GM19397 (cell line): ENCODE measurements at regions not wholly inside any gene's neighbourhood (a gene's known extent, or its start where the extent isn't known, plus 50 kb on each side); places are given as distances from the start of the nearest gene placed in this dataset.

Experiments used
- ATAC-seq: cut with Tn5 transposase; IDR thresholded peaks from one replicate; pipeline ENCODE4 v1.9.1; 2021; ENCODE audit warnings: mild to moderate bottlenecking, moderate library complexity; ENCODE audit not compliant: unreplicated experiment

DNA sequence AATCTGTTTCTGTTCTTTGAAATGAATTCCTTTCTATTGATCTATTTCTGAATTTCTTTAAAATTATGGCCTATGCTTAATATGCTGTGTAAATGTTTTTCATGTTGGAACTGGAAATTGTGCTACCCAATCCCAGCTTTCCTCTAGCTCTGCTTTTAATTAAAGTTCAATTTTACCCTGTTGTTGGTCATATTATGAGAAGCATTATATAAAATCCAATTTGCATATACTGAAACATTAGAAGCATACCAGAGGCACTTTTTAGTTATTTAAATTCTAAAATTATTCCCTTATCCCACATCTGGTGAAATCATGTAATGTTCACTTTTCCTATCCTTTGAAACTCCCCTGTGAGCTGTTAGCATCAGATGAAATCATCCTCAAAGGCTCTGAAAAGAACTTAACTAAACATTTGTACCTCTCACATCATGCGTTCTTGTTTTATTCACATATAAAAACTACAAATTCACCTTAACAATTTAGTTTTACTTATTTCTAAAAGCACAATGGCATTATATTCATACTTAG lies 160.6 kb upstream of the COL21A1 start:
- ATAC-seq, result no peak

DNA sequence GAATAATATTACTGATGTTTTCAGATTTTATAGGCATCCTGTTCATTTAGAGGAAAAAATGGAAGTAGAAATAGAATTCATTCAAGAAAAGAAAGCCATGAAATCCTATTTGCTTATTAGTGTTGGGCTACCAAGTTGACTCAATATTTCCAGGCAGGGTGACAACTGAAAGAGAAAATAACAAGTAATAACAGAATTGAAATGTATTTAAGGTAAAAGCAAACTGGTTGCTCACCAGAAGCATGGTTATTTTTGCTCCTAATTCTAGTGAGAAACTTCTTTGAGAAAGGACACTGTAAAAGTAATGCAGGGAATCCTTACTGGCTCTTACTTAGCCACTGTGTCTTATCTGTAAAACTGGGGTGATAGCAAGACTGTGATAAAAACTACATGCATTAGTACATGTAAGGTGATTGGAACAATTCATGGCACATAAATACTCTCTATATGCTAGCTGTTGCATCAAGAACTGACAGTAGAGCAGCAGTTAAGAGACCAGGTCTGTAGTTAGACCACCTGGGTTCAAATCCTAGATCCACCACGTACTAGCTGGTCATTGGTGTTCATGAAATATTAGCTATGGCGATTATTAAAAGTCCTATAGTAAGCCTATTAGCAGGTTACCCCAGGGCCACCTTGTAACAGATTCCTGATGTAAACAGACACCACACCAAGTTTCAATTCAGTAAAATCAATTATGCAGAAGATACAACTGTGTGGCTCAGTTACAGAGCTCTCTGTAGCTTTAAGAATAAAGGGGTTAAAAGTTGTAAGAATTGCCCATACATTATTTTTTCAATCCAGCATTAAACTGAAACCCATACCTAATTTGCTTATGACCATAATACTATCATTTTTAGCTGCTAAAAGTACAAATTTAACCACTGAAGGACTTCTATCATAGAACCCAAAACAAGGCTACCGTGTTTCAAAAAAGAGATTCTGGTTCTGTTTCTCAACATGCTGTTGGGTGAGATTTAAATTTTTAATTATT lies 159.2 kb upstream of the COL21A1 start:
- no peak for ATAC-seq

DNA sequence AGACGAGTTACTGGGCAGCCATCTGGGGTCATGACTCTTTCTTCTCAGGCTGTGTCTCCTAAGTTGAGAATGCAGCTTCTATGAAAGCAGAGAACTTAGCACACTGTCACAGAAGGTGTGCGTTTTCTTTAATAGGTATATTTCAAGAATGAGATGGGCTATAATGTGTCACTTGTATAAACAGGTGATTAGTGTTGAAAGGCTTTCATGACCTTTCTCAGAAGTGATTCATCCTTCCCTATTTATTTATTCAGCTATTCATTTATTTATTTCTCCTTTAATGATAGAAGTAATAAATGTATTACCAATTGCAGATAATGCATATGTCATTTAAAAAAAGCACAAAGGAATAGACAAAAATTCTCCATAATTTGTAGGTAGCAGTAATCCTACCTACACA lies 157.2 kb upstream of the COL21A1 start:
- no peak for ATAC-seq

DNA sequence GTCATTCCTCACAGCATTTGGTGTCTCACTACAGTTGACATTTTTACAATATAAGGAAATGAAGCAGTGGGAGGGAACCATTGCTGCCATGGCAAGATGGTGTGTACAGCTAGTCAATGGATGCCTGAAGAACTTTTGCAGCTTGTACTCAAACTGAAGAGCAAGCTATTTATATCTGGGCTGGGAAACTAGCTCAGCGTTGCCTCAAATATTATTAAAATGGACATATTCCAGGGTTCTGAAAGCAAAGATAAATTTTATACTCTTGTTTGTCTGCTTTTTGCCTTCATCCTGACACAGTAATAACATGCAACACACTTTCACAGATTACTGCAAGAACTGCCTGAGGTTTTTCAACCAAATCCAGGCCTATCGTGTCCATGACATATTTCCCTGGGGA lies 156.4 kb upstream of the COL21A1 start:
- no peak for ATAC-seq

DNA sequence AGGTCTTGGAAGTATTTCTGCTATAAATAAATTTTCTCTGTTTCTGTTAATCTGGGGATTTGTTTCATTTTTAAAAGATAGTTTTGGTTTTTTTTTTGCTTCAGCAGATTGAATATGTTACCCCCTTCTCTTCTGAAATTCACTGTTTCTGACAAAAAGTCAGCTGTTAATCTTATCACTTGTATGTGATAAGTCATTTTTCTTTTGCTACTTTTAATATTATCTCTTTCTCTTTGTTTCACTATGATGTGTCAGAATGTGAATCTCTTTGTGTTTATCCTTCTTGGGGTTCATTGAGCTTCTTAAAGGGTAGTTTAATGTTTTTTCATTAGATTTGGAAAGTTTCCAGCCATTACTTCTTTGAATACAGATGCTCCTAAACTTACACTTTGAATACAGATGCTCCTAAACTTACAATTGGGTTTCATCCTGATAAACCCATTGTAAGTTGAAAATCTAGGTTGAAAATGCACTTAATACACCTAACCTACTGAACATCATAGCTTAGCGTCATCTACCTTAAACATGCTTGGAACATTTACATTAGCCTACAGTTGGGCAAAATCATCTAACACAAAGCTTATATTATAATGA lies 154.2 kb upstream of the COL21A1 start:
- ATAC-seq, result no peak

DNA sequence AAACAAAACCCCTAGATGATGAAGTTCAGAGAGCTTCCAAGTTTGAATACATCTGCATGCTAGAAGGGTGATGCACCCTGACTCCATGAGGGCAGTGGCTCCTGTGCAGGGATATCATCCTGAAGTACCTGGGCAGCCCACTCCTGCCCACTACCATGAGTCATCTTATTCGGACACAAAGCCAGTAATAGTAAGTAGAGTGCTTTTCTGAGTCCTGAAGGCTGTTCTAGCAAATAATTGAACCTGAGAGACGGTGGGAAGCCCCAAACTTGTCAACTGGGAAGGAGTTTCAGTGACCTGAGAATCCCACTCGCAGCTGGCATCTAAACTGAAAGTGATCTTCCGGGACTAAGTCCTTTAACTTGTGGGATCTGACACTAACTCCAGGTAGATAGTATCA lies 152.9 kb upstream of the COL21A1 start:
- ATAC-seq, result no peak

DNA sequence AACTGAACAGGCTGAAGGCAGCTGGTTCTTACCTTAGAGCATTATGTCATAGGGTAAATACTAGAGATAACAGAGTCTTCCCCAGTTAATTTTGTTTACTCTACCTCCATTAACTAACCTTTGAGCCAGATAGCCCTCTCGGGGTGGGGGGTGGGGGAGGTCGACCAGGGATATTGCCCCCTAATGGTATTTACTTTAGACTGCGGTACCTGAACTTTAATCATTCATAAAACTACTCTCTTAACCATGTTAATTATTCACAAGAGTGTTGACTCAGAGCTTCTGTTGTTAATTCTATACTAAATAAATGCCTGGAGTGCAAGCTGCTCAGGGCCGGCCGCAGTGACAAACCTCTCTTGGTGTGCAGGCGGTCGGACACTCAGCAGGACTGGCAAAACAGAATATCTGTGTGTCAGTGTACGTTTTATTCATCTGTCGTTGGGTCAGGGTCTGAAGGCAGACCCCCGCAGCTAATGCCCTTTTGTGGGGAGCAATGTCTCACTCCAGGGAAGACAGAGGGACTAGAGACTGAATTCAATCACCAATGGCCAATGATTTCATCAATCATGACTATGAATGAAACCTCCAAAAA lies 152.4 kb upstream of the COL21A1 start:
- no peak for ATAC-seq

DNA sequence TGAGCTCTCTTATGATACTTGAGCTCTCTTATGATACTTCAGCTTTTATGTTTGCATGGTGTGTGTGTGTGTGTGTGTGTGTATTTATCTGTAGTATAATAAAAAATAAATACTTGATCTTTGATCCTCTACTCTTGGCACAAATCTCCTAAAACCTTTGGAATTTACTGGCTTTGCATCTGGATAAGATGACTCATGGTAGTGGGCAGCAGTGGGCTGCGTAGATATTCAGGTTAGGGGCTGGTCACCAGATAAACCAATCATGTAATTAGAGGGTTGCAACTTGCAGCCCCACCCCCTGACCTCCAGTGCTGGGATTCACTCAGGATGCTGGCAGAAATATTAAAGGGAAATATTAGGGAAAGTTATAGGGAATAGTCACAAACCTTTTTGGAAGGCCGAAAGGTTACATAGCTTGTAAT lies 151.9 kb upstream of the COL21A1 start:
- ATAC-seq, result no peak

DNA sequence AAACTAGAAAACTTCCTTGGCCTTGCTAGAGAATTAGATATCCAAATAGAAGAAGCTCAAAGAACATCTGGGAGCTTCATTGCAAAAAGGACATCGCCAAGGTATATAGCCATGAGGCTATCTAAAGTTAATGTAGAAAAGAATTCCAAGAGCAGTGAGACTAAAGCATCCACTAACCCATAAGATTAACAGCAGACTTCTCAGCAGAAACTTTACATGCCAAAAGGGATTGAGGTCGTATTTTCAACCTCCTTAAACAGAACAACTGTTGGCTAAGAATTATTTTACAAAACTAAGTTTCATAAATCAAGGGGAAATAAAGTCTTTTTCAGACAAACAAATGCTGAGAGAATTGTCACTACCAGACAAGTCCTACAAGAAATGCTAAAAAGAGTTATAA lies 149.1 kb upstream of the COL21A1 start:
- no peak for ATAC-seq

DNA sequence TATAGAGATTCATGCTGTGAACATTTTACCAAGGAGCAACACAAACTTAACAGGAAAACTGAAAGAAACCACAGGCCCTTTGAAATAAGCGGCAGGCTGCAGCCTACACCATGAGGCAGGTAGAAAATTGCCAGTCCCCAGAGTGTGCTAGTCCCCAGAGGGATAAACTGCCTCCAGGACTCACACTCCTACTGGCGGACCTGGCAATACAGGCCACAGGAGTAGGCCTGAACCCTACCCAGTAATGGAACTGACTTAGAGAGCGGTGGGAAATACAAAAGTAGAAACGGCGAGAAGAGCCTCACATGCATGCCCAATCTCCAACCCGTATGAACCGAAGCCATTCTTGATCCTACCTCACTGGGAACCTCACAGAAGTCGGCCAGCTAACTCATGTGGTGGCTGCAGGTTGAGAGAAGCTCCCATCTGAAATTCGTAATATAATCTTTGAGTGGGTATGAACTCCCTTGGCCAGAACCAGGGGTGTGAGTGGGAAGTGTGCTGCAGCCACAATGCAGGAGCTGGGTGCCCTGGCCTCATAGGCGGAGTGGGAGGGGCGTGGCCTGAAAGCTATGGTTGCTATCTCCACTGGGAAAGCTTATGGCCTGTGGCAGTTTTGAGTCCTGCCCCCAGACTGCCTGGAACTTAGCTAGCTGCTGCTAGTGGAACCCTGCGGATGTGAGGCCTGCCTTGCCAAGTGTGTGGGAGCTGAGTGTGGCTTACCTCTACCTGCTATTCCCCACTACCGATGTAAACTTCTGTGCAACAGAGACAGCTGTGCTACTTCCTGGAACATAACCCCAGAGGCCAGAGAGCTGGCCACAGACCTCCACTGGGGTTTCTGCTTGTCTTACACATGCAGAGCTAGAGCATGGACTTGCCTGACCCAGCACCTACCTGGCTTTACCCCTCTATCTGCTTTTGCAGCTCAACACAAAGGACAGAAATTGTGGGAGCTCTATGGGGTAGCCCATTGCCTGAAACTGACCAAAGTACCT lies 146.5 kb upstream of the COL21A1 start:
- no peak for ATAC-seq

DNA sequence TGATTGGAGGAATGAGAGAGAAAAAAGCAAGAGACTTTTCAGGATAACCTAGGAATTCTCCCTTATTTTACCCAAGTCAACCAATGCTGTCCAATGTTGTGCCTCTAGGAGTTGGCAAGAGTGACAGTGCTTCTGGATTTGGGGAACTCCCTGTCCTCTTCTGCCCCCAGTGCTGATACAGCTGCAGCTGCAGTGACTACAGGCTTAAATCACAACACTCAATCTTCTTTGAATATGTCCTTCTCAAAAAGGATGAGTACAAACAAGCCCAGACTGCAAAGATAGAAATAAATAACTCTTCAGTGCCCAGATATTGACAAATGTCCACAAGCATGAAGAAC lies 141.0 kb upstream of the COL21A1 start:
- no peak for ATAC-seq

DNA sequence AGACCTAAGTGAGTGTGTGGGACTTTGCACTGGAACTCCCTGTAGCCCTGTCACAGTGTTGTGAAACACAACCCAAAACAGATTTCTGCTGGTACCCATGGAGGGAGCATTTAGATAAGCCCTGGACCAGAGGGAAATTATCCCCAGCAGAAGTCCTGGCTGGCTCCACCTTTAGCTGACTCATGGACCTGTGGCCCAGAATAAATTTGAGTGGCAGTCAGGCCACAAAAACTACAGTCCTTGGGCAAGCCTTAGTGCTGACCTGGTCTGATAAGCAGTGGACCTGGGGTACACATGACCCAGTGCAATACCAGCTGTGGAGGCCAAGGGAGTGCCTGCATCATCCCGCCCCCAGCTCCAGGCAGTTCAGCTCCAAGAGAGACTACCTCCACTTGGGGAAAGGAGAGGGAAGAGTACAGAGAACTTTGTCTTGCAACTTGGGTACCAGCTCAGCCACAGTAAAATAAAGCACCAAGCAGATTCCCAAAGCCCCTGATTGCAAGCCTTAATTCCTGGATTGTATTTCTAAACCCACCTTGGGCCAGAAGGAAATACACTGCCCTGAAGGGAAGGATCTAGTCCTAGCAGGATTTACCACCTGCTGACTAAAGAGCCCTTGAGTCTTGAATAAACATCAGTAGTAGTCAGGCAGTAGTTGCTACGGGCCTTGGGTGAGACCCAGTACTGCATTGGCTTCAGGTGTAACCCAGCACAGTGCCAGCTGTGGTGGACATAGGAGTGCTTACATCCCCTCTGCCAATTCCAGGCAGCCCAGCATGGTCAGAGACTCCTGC lies 140.4 kb upstream of the COL21A1 start:
- no peak for ATAC-seq

DNA sequence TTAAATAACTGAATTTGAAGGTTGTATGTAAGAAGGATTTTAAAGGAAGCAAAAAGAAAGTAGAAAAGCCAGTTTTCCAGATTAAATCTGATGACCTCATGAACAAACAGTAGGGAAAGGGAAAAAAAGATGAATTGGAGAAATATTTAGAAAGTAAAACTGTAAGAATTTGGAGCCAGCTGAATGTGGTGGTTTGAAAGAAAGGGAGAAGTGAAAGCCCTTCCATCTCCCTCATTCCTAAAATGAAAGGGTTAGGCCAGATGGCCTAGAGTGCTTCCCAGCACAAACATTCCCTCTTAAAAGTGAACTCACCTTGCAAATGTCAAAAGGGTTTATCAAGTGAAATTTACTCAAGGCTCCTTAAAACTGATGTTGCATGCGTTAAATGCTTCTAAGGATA lies 139.3 kb upstream of the COL21A1 start:
- no peak for ATAC-seq

DNA sequence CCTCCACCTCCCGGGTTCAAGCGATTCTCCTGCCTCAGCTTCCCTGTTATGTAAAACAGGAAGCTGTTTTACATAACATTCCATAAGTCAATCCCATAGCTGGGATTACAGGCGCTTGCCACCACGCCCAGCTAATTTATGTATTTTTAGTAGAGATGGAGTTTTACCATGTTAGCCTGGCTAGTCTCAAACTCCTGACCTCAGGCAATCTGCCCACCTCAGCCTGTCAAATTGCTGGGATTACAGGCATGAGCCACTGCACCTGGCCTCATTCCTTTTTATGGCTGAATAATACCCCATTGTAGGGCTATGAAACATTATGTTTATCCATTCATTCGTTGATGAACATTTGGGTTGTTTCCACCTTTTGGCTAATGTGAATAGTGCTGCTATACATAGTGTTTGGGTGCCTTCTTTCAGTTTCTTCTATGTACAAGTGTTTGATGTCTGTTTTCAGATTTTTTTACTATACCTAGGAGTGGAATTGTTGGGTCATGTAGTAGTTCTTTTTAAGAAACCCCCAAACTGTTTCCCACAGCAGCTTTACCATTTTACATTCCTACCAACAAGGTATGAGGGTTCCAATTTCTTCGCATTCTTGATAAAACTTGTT lies 138.7 kb upstream of the COL21A1 start:
- no peak for ATAC-seq

DNA sequence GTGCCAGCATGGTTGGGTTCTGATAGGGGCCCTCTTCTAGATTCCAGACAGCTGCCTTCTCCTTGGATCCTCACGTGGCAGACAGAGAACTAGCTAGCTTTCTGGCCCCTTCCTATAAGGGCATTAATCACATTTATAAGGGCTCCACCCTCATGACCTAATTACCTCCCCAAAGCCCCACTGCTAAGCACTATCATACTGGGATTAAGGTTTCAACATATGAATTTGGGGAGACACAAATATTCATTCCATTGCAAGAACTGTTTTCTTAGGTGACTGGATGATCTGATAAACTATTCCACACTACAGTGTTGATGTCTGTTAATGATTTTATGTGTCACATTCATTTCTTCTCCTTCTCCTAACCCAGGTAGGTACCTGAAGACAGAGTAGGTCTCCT lies 135.8 kb upstream of the COL21A1 start:
- ATAC-seq, result no peak

DNA sequence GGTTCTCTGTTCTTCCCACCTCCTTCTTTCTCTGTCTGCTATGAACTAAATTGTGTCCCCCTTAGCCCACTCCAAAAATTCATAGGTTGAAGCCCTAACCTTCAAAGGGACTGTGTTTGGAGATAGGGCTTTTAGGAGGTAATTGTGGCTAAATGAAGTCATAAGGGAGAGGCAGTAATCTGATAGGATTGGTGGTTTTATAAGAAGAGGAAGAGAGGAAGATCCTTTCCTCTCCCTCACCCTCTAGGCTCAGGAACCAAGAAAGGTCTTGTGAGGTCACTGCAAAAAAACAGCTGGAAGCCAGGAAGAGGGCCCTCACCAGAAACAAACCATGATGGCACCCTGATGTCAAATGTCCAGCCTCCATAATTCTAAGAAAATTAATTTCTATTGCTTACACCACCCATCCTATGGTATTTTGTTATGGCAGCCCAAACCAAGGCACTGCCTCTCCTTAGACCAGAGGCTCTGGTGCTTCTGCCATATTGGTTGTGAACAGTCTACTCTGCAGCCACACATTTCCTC lies 135.1 kb upstream of the COL21A1 start:
- no peak for ATAC-seq

DNA sequence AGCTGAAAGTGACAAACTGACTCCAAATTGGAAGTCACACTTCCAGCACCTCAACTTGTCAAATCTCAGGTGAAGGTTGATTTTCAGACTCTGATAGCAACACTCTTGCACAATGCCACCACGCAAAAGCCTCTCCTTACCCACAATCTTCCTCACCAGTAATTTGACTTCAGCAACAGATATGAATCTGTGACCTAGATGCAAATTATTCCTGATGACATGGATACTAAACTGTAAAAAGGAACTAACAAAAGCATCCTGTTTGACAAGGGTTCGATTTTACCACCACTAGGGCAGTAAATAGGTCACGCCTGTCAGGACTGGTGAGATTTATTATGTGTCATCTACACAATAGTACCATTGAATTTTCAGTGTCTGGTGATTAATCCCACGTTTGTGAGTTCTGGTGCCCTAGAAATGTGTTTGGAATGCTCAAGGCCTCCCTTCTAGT lies 134.4 kb upstream of the COL21A1 start:
- ATAC-seq, result no peak

DNA sequence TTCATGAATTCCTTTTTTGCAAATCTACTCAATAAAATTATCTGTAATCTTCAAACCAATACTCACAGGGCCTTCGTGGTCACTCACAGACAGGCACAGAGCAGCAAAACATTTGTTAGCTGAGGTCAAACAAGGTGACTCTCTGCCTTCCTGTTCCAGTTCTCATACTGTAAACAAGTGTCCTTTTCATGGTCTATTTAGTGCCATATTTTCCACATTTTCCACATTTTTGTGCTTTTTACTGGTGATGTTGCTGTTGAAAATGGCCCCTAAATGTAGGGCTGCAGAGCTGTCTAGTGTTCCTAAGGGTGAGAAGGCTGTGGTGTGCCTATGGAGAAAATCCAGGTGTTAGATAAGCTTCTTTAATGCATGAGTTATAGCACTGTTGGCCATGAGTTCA lies 133.1 kb upstream of the COL21A1 start:
- no peak for ATAC-seq

DNA sequence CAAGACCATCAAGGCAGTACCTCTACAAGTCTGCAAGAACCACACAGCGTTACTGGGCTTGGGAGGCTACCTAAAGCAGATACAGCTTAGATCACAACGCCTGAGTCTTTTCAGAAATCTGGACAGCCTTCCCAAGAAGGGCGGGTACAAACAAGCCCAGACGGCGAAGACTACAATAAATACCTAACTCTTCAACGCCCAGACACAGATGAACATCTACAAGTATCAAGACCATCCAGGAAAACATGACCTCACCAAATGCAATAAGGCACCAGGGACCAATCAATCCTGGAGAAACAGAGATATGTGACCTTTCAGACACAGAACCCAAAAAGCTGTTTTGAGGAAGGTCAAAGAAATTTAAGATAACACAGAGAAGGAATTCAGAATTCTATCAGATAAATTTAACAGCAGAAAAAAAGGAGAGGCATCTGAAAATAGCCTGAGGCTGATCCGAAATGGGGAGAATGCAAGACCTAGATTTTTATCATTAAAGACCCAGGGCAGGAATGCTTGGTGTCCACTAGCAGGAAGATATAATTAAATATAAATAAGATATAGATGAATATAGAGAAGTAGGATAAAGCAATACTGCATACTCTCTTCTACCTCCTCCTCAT lies 131.7 kb upstream of the COL21A1 start:
- ATAC-seq, result no peak
